ENCODE measurements at regions not wholly inside any gene's neighbourhood (a gene's known extent, or its start where the extent isn't known, plus 50 kb on each side); places are given as distances from the start of the nearest gene placed in this dataset.
"Not testable (repeated sequence)": the region's sequence is repeated elsewhere in the genome, so short reads cannot be mapped to it uniquely, and the experiment has no call there.

DNA sequence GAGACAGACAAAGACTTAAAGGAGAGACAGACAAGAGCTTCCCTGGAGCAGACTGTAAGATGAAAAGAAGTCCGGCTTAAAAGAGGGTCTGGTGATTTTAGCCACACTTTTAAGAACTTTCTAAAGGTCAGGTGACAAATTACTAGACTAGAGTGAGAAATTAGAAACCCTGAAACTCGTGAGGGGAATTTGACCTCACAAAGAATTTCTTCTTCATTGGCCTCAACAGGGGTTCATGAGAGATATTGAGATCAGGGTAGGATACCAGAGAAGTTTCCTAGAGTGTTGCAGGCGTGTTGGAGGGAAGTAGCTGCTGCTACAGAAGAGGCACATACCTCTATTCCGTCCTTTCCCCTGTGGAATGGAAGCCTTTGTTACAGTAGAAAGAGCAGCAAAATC lies 884.4 kb downstream of the KCNT2 start:
- WGBS (ENCODE audit: insufficient coverage, low coverage, missing lambda C conversion rate), result 12% methylated on average over 4 of the region's 4 CpGs
- Histone ChIP-seq H3K9ac (ENCODE audit: insufficient read depth in 1 of 2, low read depth in 2 of 2, low read length in 2 of 2) (no peak overlapping the region), H3K27me3 (ENCODE audit: control insufficient read depth in 2 of 2, insufficient read depth in 2 of 2, low read length in 2 of 2) (no peaks in the 10 kb centered on the region), H3K4me1 (replicated peaks in 1 of 2; ENCODE audit: control insufficient read depth in 2 of 2, insufficient read depth in 2 of 2, low read length in 2 of 2) (no peaks in the 10 kb centered on the region; a peak in 1 of 5 replicates), H3K27ac (ENCODE audit: extremely low read depth, low read depth, low read length) (no peak overlapping the region), H3K4me2 (ENCODE audit: insufficient read depth, low read length) (no peak overlapping the region), H3K9me1 (ENCODE audit: control insufficient read depth, insufficient read depth, low read length) (no peaks in the 10 kb centered on the region), H2AFZ (ENCODE audit: low read depth, low read length) (no peak overlapping the region), H3K4me3 (no peak overlapping the region), H4K20me1 (replicated peaks; ENCODE audit: control insufficient read depth, insufficient read depth, low read length) (no peaks in the 10 kb centered on the region), H3K79me2 (ENCODE audit: control insufficient read depth, insufficient read depth, low read length) (no peaks in the 10 kb centered on the region), H3K9me3 (replicated peaks; ENCODE audit: control insufficient read depth, insufficient read depth, low read depth, low read length) (no peaks in the 10 kb centered on the region), H3K36me3 (ENCODE audit: control insufficient read depth, insufficient read depth, low read length) (no peaks in the 10 kb centered on the region)
- TF ChIP-seq ZNF589 (CRISPR knock-in tag; IDR thresholded peaks at IDR 0.05; ENCODE audit: low read depth), result no peak
- TF ChIP-seq, protein P1, sequence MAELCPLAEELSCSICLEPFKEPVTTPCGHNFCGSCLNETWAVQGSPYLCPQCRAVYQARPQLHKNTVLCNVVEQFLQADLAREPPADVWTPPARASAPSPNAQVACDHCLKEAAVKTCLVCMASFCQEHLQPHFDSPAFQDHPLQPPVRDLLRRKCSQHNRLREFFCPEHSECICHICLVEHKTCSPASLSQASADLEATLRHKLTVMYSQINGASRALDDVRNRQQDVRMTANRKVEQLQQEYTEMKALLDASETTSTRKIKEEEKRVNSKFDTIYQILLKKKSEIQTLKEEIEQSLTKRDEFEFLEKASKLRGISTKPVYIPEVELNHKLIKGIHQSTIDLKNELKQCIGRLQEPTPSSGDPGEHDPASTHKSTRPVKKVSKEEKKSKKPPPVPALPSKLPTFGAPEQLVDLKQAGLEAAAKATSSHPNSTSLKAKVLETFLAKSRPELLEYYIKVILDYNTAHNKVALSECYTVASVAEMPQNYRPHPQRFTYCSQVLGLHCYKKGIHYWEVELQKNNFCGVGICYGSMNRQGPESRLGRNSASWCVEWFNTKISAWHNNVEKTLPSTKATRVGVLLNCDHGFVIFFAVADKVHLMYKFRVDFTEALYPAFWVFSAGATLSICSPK (IDR thresholded peaks at IDR 0.05; ENCODE audit: borderline replicate concordance), result no peak
- no peak for TF ChIP-seq MCM7 (IDR thresholded peaks at IDR 0.05)
- no peak for TF ChIP-seq LEF1 (IDR thresholded peaks at IDR 0.05)
- in situ Hi-C loops (cut with MboI) (no loop called here), intact Hi-C loops (cut with micrococcal nuclease) (no loop called here)
- FAIRE-seq (no peak), ATAC-seq (no peak), DNase-seq (ENCODE audit: extremely low read depth in 1 of 4, low spot score in 3 of 4) (no peak)
- POLR2A ChIA-PET, result no interaction called here
- CTCF ChIA-PET (ENCODE audit: low intra/inter-chr PET ratio), result no interaction called here
- BruUV-seq (replicated peaks), result no TSS peak

DNA sequence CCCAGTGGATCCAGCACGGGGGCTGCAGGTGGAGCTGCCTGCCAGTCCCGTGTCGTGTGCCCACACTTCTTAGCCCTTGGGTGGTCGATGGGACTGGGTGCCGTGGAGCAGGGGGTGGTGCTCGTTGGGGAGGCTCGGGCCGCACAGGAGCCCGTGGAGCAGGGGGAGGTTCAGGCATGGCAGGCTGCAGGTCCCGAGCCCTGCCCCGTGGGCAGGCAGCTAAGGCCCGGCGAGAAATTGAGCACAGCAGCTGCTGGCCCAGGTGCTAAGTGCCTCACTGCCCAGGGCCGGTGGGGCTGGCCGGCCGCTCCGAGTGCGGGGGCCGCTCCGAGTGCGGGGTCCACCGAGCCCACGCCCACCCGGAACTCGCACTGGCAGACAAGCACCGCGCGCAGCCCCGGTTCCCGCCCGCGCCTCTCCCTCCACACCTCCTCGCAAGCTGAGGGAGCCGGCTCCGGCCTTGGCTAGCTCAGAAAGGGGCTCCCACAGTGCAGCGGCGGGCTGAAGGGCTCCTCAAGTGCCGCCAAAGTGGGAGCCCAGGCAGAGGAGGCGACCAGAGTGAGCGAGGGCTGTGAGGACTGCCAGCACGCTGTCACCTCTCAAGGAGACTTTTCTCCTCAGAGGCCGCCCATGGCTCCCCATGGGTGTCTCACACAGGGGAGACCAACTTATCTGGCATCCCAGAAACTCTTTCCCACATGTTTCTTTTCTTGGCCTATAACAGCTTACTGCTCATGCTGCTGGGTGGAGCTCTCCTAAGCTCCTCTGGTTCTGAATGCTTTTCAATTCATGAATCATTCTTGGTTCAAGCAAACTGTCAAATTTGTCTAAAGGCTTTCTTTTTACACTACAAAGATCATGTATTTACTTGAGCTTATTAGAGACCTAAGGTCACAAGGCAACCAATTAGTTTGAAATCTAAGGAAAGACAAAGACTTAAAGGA lies 885.1 kb downstream of the KCNT2 start:
- DNase-seq (ENCODE audit: extremely low read depth in 1 of 4, low spot score in 3 of 4); H3K9me1 ChIP-seq (ENCODE audit: control insufficient read depth, insufficient read depth, low read length); H3K27me3 ChIP-seq (ENCODE audit: control insufficient read depth in 2 of 2, insufficient read depth in 2 of 2, low read length in 2 of 2); in situ Hi-C loops (cut with MboI); H3K9me3 ChIP-seq (replicated peaks; ENCODE audit: control insufficient read depth, insufficient read depth, low read depth, low read length); H3K79me2 ChIP-seq (ENCODE audit: control insufficient read depth, insufficient read depth, low read length); H3K36me3 ChIP-seq (ENCODE audit: control insufficient read depth, insufficient read depth, low read length); H3K4me3 ChIP-seq; H3K27ac ChIP-seq (ENCODE audit: extremely low read depth, low read depth, low read length); H3K4me1 ChIP-seq (replicated peaks in 1 of 2; ENCODE audit: control insufficient read depth in 2 of 2, insufficient read depth in 2 of 2, low read length in 2 of 2); H4K20me1 ChIP-seq (replicated peaks; ENCODE audit: control insufficient read depth, insufficient read depth, low read length); intact Hi-C loops (cut with micrococcal nuclease); H3K9ac ChIP-seq (ENCODE audit: insufficient read depth in 1 of 2, low read depth in 2 of 2, low read length in 2 of 2); BruUV-seq (replicated peaks); H2AFZ ChIP-seq (ENCODE audit: low read depth, low read length); CTCF ChIA-PET (ENCODE audit: low intra/inter-chr PET ratio); FAIRE-seq; H3K4me2 ChIP-seq (ENCODE audit: insufficient read depth, low read length): not testable (repeated sequence)
- peak; percentile 54 for ATAC-seq
- POLR2A ChIA-PET, result interaction anchor here (1.2 kb wide), 1 partner anchor 23 kb away, joined by 3 read pairs; no protein-coding TSS in a partner anchor
- 33% methylated on average over 39 of the region's 42 CpGs for WGBS (ENCODE audit: insufficient coverage, low coverage, missing lambda C conversion rate)

Data from K562 (cell line).